A673 (cell line): ENCODE measurements at regions not wholly inside any gene's neighbourhood (a gene's known extent, or its start where the extent isn't known, plus 50 kb on each side); places are given as distances from the start of the nearest gene placed in this dataset.

Source experiments
- EZH2 ChIP-seq: fragments of 200-600 bp; sonication (generic); IDR thresholded peaks from 2 replicates; pipeline ENCODE4 v1.6.1; 2017; ENCODE audit warnings: borderline replicate concordance, low read depth, mild to moderate bottlenecking, mixed read lengths, antibody characterized with exemption, low read length; ENCODE audit not compliant: poor library complexity, severe bottlenecking
- TF ChIP-seq, protein P1 (sequence below): fragments of 300-800, 200-600 bp; sonication (generic); conservative IDR thresholded peaks from 2 replicates; pipeline ENCODE4 v1.5.1; 2017; ENCODE audit warnings: low read depth, mild to moderate bottlenecking, antibody characterized with exemption, low read length, moderate library complexity, mixed read lengths

DNA sequence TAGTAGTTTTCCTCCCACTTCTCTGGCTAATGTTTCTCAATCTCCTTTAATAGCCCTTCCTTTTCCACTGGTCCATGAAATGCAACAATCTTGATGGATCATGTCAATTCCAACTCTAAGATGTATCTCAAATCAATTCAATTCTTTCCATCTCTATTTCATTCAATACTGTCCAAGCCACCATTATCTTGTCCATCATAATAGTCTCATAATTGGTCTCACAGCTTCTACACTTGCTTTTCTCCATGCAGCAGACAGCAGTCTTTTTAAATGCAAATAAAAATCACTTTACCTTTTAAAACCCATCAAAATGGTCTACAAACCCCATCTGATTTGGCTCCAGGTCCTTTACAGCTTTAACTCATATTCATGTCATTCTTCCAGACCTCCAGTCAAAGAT is 226.6 kb downstream of the EPHA4 start:
- TF ChIP-seq, protein P1, sequence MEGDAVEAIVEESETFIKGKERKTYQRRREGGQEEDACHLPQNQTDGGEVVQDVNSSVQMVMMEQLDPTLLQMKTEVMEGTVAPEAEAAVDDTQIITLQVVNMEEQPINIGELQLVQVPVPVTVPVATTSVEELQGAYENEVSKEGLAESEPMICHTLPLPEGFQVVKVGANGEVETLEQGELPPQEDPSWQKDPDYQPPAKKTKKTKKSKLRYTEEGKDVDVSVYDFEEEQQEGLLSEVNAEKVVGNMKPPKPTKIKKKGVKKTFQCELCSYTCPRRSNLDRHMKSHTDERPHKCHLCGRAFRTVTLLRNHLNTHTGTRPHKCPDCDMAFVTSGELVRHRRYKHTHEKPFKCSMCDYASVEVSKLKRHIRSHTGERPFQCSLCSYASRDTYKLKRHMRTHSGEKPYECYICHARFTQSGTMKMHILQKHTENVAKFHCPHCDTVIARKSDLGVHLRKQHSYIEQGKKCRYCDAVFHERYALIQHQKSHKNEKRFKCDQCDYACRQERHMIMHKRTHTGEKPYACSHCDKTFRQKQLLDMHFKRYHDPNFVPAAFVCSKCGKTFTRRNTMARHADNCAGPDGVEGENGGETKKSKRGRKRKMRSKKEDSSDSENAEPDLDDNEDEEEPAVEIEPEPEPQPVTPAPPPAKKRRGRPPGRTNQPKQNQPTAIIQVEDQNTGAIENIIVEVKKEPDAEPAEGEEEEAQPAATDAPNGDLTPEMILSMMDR: no peak
- no peak for TF ChIP-seq EZH2
